ENCODE measurements at regions not wholly inside any gene's neighbourhood (a gene's known extent, or its start where the extent isn't known, plus 50 kb on each side); places are given as distances from the start of the nearest gene placed in this dataset.

DNA sequence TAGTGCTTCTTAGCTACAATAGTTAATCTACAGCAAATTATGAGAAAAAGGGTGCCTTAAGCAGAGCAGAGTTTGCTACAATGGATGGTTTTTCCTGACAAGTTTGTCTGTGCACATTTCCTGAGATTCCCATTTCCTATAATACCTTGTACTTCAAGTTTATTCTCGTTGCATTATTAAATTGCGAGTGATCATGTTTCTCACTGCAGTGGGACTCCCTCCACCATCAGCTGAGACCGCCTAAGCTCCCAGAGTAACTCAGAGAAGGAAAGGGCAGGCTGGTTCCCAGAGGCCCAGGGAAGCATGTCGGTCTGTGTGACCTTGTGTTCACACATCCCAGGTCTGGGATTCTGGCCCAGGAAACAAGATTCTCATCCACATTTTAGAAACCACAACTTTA, 162.1 kb downstream of the ARL4C start:
- DNase-seq: no peak

GRCh38 chr2:234334151-234334550, 162.7 kb downstream of the ARL4C start:
- DNase-seq: no peak

- no peak for DNase-seq
Measured at GRCh38 chr2:234333168-234334130, 163.4 kb downstream of the ARL4C start.

DNA sequence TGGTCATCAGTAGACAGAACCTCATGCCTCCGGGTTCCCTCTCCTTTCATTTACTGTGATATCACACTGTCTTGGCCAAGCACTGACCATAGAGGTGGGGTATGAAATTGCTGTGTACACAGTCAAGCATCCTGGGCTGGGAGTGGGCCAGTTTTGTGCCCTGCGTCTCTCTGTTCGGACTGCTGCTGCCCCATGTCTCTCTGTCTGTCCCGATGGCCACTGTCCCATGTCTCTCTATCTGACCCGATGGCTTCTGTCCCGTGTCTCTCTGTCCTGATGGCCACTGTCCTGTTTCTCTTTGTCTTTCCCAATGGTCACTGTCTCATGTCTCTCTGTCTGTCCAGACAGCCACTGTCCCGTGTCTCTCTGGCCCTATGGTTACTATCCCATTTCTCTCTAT, 164.9 kb downstream of the ARL4C start:
- no peak for DNase-seq

DNA sequence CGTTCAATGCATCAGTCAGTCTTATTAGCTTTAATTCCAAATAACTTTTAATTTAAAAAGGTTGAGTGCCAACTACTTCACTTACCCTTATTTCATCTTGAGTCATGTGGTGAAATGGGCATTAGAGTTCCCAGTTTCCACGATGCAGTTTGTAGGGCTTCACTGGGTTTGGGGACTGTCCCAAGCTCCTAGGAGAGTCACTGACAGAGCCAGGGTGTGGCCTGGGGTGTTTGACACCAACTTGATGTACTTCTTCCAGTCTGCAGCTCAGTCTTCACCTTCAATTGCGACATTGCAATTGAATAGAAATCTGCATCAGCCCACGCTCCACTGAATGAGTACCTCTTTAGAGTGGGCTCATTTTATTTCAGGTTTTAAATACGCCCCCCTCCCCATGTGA, 165.3 kb downstream of the ARL4C start:
- DNase-seq: no peak

DNA sequence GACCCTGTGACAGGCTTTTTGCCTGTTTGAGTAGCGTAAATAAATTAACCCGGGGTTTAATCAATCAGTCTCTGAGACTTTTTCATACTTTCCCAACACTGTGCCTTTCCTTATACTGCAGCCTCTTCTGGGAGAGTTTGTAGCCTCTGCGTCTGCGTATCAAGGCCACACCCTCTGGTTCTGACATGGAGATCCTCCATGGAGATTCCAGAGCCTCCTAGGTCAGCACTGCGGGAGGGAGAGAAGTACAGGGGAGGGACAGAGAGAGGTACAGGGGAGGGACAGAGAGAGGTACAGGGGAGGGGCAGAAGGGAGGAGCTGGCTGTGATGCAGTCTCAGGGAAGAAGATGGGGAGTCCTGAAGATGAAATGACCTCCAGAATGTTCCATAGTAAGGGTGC, 166.0 kb downstream of the ARL4C start:
- no peak for DNase-seq

DNA sequence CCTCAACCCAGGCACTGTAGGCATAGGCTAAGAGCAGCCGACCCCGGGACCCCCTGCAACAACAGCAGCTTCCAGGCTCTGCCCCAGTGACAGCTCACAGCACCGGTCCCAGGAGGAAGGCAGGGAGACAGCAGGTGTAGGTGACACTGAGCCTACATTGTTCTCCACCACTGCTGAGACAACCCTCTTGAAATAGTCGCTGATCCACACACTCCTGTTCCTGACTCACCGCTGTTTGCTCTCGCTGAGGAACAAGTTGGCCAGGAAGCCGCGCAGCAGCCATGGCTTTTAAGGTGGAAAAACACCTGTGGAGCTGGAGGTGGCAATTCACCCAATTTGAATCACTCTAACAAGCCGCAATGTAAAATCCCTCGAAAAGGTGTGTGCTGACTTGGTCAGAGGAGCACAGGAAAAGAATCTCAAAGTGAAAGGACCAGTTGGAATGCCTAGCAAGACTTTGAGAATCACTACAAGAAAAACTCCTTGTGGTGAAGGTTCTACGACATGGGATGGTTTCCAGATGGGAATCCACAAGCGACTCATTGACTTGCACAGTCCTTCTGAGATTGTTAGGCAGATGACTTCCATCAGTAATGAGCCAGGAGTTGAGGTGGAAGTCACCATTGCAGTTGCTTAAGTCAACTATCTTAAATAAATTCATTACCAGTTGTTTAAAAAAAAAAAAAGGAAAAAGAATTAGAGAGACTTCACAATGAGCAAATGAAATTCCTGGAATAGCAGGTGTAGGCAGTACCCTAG, 167.5 kb downstream of the ARL4C start:
- no peak for DNase-seq

DNA sequence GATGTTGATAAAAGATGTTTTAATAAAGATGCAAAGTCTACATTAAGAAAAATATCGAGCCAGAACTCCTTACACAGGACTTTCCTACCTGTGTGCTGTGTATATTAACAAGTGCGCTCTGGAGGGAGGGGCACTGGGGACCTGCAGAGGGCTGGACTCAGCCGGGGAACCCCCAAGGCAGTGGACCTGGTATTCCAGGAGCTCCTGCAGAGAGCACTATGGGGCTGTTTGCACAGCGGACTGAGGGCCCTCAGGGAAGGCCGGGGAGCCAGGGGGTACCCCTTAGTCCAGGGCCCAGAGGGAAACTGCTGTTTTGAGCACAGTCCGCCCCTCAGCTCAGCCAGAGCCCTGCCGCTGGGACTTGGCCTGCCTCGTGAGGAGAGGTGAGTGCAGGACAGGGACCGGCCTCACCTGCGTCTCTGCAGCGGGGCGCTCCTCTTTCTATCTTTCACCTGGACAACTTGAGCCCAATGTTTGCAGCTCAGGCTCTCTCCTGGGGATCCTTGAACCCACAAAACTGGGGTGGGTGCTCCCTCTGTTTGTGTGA, 168.4 kb downstream of the ARL4C start:
- DNase-seq: no peak

- no peak for DNase-seq
Measured at GRCh38 chr2:234326694-234327093, 170.2 kb downstream of the ARL4C start.

- no peak for DNase-seq
Measured at GRCh38 chr2:234324116-234324515, 172.8 kb downstream of the ARL4C start.

- no peak for DNase-seq
Measured at GRCh38 chr2:234322766-234323465, 174.0 kb downstream of the ARL4C start.

GRCh38 chr2:234320066-234320465, 176.8 kb downstream of the ARL4C start:
- peak; percentile 53 for DNase-seq

- DNase-seq: no peak
Measured at GRCh38 chr2:234318361-234318760, 178.5 kb downstream of the ARL4C start.

DNA sequence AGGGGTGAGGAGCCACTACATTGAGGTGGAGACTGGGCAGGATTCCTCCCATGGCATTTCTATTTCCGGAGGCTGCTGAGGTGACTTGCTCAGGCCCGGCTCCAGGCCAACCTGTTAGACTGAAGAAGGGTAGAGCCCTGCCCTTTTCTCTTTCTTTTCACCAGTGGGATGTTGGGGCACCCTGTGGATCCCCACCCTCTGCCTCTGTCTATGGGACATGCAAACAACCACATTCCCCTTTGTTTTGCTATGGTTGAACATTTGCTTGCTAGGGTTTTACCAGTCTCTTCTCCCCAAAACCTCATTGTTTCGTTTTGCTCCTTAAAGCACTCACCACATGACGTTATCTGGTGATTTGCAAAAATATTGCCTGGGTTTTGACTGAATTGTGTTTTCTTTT, 183.3 kb downstream of the ARL4C start:
- no peak for DNase-seq

DNA sequence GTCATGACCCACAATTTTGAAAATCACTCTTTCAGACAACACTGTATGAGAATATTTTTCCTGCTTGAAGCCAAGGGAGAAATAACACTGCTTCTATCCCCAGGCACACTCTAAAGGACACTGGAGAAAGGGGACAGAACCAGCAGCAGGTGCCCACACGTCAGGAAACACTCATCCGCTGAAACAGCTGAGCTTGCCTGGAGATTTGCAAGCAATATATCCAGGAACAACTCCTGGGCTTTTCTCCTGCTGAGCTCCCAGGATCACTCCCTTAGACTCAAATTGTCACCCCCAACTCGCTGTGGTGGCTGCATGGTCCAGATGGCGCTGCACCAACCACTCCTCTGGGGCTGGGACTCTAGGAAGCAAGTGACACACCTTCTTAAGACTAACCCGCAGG, 186.7 kb downstream of the ARL4C start:
- no peak for DNase-seq

DNA sequence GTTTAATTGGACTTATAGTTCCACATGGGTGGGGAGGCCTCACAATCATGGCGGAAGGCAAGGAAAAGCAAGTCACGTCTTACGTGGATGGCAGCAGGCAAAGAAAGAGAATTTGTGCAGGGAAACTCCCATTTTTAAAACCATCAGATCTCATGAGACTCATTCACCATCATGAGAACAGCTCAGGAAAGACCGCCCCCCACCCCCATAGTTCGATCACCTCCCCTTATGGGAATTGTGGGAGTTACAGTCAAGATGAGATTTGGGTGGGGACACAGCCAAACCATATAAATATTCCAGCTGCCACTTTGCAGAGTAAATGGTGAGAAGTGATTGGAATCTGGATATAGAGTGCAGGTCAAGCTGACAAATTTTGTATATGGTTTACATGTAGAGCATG, 187.4 kb downstream of the ARL4C start:
- DNase-seq: no peak

DNA sequence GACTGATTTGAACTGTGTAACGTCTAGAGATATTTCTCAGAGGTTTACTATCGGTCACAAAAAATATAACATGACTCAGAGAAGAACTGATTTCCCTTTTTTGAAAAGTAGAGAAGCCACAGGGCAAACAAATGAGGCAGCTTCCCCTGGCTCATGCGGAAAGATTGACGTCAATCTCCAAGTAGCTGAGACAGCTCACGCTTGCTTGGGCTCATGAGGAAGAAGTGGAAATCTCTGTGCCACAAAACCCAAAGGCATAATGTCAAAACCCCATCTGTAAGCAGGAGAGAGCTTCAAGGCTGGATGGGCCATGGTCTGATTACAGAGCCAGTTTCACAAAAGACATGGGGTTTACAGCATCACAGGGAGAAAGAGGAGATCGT, 188.1 kb downstream of the ARL4C start:
- no peak for DNase-seq

GRCh38 chr2:234308073-234308812, 188.6 kb downstream of the ARL4C start:
- DNase-seq: no peak

GRCh38 chr2:234307322-234307961, 189.4 kb downstream of the ARL4C start:
- DNase-seq: no peak

DNA sequence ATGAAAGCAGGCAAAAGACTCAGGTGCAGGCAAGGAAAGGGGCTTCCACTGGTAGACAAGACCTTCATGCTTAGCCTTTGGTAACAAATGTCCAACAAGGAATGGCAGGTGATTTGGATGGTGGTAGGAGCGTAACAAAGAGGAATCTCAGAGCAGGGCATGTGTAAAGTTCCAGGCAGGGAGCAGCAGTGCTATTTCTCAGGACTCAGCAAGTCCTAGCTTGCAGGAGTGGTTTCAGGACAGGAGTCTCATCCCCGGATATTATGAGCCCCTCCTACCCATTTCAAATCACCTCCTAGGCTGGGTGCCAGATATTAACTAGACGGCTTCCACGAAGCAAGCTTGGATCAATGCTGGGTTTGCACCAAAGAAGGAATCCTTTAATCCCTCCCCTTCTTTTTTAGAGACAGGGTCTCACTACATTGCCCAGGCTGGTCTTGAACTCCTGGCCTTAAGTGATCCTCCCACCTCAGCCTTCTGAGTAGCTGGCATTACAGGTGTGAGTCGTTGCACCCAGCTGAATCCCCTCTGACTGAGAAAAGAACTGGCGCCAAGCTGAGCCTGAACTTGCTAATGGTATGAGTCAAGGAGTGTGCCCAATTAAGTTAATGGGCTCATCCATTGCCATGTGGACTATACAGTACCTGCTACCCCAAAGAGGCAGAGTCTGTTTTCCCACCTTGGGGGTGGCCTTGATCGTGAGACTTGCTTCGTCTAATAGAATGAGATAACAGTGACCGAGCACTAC, 190.3 kb downstream of the ARL4C start:
- DNase-seq: no peak

DNA sequence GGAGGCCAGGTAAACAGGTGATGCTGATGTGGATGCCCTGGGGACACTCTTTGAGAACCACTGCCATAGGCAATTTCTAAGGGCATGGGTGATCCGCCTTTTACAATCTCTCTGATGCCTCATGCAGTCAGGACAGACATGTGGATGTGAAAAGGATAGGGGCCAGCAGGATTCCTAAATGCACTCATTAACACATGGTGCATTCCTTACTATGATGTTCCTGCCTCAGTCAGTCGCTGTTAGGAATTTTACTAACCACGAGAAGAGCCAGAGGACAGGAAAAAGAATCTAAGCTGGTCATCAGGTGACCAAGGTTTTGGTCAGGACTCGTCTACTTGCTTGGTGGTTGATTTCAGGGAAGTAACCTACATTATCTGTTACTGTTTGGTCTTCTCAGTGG, 191.0 kb downstream of the ARL4C start:
- DNase-seq: no peak
